H1 (cell line): ENCODE measurements at regions not wholly inside any gene's neighbourhood (a gene's known extent, or its start where the extent isn't known, plus 50 kb on each side); places are given as distances from the start of the nearest gene placed in this dataset.
A peak's percentile ranks its signal among the peaks of the same experiment; 100 is the strongest.

ENCODE experiments used
- CTCF ChIA-PET: fragments of 300-600 bp; sonication (Branson Sonifier 250); formaldehyde crosslinking; loops from one replicate; lab custom pipeline; 2021; ENCODE audit not compliant: partially characterized antibody; lab: Charles Lee
- POLR2A ChIA-PET: fragments of 300-600 bp; sonication (Branson Sonifier 250); formaldehyde crosslinking; loops from one replicate; lab custom pipeline; 2021; ENCODE audit warnings: inconsistent platforms; ENCODE audit not compliant: partially characterized antibody; lab: Charles Lee
- DNase-seq, 2 experiments: peaks; one replicate each; pipeline versions ENCODE4 v3.0.0 to v3.0.0-alpha.2; 2010 to 2022; ENCODE audit warnings: low spot score in 2 of 2, low read depth in 1 of 2, mixed read lengths in 1 of 2
- FAIRE-seq: peaks from 2 replicates; lab custom pipeline; 2011; peaks lifted over from hg19 to GRCh38; lab: Jason Lieb, UNC
- H2AFZ ChIP-seq: 2 replicates; pipeline ENCODE4 v1.8.1; 2012; ENCODE audit warnings: low read length, inconsistent platforms
- H2AK5ac ChIP-seq: 2 replicates; pipeline ENCODE4 v1.6.1; 2013; ENCODE audit warnings: low read depth, low read length
- H2BK120ac ChIP-seq: replicated peaks from 2 replicates; pipeline ENCODE3; 2013; ENCODE audit warnings: low read depth, low read length, inconsistent platforms
- H2BK12ac ChIP-seq: 2 replicates; pipeline ENCODE4 v1.6.1; 2013; ENCODE audit warnings: low read depth, low read length
- H2BK15ac ChIP-seq: 2 replicates; pipeline ENCODE4 v1.6.1; 2013; ENCODE audit warnings: low read length
- H2BK20ac ChIP-seq: 2 replicates; pipeline ENCODE4 v1.6.1; 2013; ENCODE audit warnings: low read length
- H2BK5ac ChIP-seq: 2 replicates; pipeline ENCODE4 v1.6.1; 2013; ENCODE audit warnings: low read depth, low read length
- H3K14ac ChIP-seq: 2 replicates; pipeline ENCODE4 v1.6.1; 2013; ENCODE audit warnings: inconsistent platforms; ENCODE audit not compliant: insufficient read length
- H3K18ac ChIP-seq: 2 replicates; pipeline ENCODE4 v1.6.1; 2013; ENCODE audit warnings: low read length; ENCODE audit errors: extremely low read depth
- H3K23ac ChIP-seq: 2 replicates; pipeline ENCODE4 v1.6.1; 2013; ENCODE audit warnings: inconsistent platforms; ENCODE audit not compliant: insufficient read length
- H3K23me2 ChIP-seq: 2 replicates; pipeline ENCODE4 v1.6.1; 2013; ENCODE audit warnings: low read depth, low read length
- H3K27ac ChIP-seq: 2 replicates; pipeline ENCODE4 v1.6.1; 2011; ENCODE audit warnings: low read depth, low read length, inconsistent platforms
- H3K27me3 ChIP-seq, 4 experiments: replicated peaks in 1 of 4; 1 replicate in 1 of 4; 2 replicates in 3 of 4; pipeline versions ENCODE4 v1.6.1 to v1.8.1; 2011 to 2013; ENCODE audit warnings: low read length in 3 of 4, mild to moderate bottlenecking in 3 of 4, inconsistent platforms in 2 of 4, mixed read lengths in 2 of 4, moderate library complexity in 1 of 4; ENCODE audit not compliant: control insufficient read depth in 3 of 4, insufficient read depth in 3 of 4; ENCODE audit errors: extremely low read depth in 1 of 4
- H3K36me3 ChIP-seq, 4 experiments: 2 replicates each; pipeline versions ENCODE4 v1.6.1 to v1.8.1; 2011 to 2013; ENCODE audit warnings: mild to moderate bottlenecking in 4 of 4, low read length in 3 of 4, moderate library complexity in 2 of 4, control low read depth in 1 of 4, inconsistent platforms in 1 of 4; ENCODE audit not compliant: insufficient read depth in 4 of 4, control insufficient read depth in 2 of 4
- H3K4ac ChIP-seq: replicated peaks from 2 replicates; pipeline ENCODE3; 2013; ENCODE audit warnings: low read length, low read depth, mixed read lengths, inconsistent platforms; ENCODE audit not compliant: insufficient read length
- H3K4me1 ChIP-seq, 4 experiments: replicated peaks in 1 of 4; 1 replicate in 1 of 4; 2 replicates in 3 of 4; pipeline versions ENCODE4 v1.6.1 to v1.8.1; 2011 to 2013; ENCODE audit warnings: low read length in 3 of 4, inconsistent platforms in 2 of 4, mixed read lengths in 1 of 4; ENCODE audit not compliant: insufficient read depth in 4 of 4, control insufficient read depth in 3 of 4
- H3K4me2 ChIP-seq, 2 experiments: 2 replicates each; pipeline versions ENCODE4 v1.6.1 to v1.8.1; 2011 to 2013; ENCODE audit warnings: low read depth in 2 of 2, low read length in 2 of 2, control low read depth in 1 of 2, inconsistent platforms in 1 of 2, mild to moderate bottlenecking in 1 of 2; ENCODE audit not compliant: insufficient read depth in 1 of 2
- H3K4me3 ChIP-seq, 4 experiments: fragments of 200-600, 300-600 bp in 1 of 4; sonication (generic), shearing (Covaris generic), sonication (Bioruptor Twin) in 1 of 4; 2 replicates each; pipeline versions ENCODE4 v1.5.1 to v1.8.1; 2011 to 2016; ENCODE audit warnings: low read length in 4 of 4, low read depth in 3 of 4, control low read depth in 2 of 4, inconsistent platforms in 2 of 4, mild to moderate bottlenecking in 2 of 4, mixed read lengths in 1 of 4, moderate library complexity in 1 of 4; ENCODE audit not compliant: insufficient read depth in 2 of 4; ENCODE audit errors: extremely low read depth in 1 of 4
- H3K56ac ChIP-seq: replicated peaks from 2 replicates; pipeline ENCODE3; 2013; ENCODE audit warnings: low read depth, mild to moderate bottlenecking, mixed read lengths, low read length, inconsistent platforms; ENCODE audit not compliant: insufficient read length
- H3K79me1 ChIP-seq: 2 replicates; pipeline ENCODE4 v1.6.1; 2013; ENCODE audit warnings: low read depth, low read length, control low read depth
- H3K79me2 ChIP-seq, 2 experiments: 2 replicates each; pipeline versions ENCODE4 v1.6.1 to v1.8.1; 2012 to 2013; ENCODE audit warnings: low read length in 2 of 2, mild to moderate bottlenecking in 2 of 2, inconsistent platforms in 1 of 2; ENCODE audit not compliant: insufficient read depth in 2 of 2, control insufficient read depth in 1 of 2
- H3K9ac ChIP-seq, 4 experiments: replicated peaks in 1 of 4; 1 replicate in 1 of 4; 2 replicates in 3 of 4; pipeline versions ENCODE4 v1.6.1 to v1.8.1; 2011 to 2013; ENCODE audit warnings: low read depth in 3 of 4, low read length in 3 of 4, control low read depth in 2 of 4, mild to moderate bottlenecking in 2 of 4, moderate library complexity in 2 of 4, inconsistent platforms in 1 of 4; ENCODE audit errors: extremely low read depth in 1 of 4
- H3K9me3 ChIP-seq, 2 experiments: 2 replicates each; pipeline versions ENCODE4 v1.6.1 to v1.8.1; 2012 to 2013; ENCODE audit warnings: mild to moderate bottlenecking in 2 of 2, moderate library complexity in 2 of 2, control low read depth in 1 of 2, inconsistent platforms in 1 of 2, low read depth in 1 of 2, low read length in 1 of 2, mixed read lengths in 1 of 2; ENCODE audit not compliant: insufficient read depth in 2 of 2
- H4K20me1 ChIP-seq, 2 experiments: replicated peaks in 1 of 2; 2 replicates each; pipeline versions ENCODE3 to v1.8.1; 2011 to 2013; ENCODE audit warnings: inconsistent platforms in 2 of 2, low read length in 2 of 2, mild to moderate bottlenecking in 1 of 2; ENCODE audit not compliant: insufficient read depth in 2 of 2, control insufficient read depth in 1 of 2
- H4K5ac ChIP-seq: 2 replicates; pipeline ENCODE4 v1.6.1; 2013; ENCODE audit warnings: low read length, low read depth, mixed read lengths, inconsistent platforms; ENCODE audit not compliant: insufficient read length
- H4K8ac ChIP-seq: 2 replicates; pipeline ENCODE4 v1.8.0; 2013; ENCODE audit warnings: mild to moderate bottlenecking, moderate library complexity, low read length, inconsistent platforms; ENCODE audit not compliant: insufficient read depth; ENCODE audit errors: extremely low read depth
- H4K91ac ChIP-seq: replicated peaks from 2 replicates; pipeline ENCODE3; 2013; ENCODE audit warnings: low read length, mixed read lengths, inconsistent platforms; ENCODE audit not compliant: insufficient read length
- BRCA1 ChIP-seq: IDR thresholded peaks from 2 replicates; pipeline ENCODE4 v1.6.1; 2012; ENCODE audit warnings: low read depth, low read length, improper control_type of control experiment
- CREB1 ChIP-seq: IDR thresholded peaks from 2 replicates; pipeline ENCODE4 v1.6.1; 2012; ENCODE audit warnings: inconsistent platforms
- EGR1 ChIP-seq: IDR thresholded peaks from 2 replicates; pipeline ENCODE4 v1.6.1; 2011; ENCODE audit warnings: low read depth, low read length, borderline replicate concordance
- NANOG ChIP-seq: IDR thresholded peaks from 2 replicates; pipeline ENCODE4 v1.6.1; 2011; ENCODE audit warnings: low read length, low read depth, mild to moderate bottlenecking, inconsistent platforms; ENCODE audit not compliant: insufficient read depth, poor library complexity, severe bottlenecking
- TEAD4 ChIP-seq: IDR thresholded peaks from 2 replicates; pipeline ENCODE4 v1.6.1; 2012; ENCODE audit warnings: low read depth, low read length, inconsistent platforms, mixed read lengths
- WGBS, 2 experiments: shearing (Covaris generic) in 1 of 2; methylation state at CpG; one replicate each; pipeline versions ENCODE4 v1.1.6 to v1.1.7; 2013 to 2015; ENCODE audit warnings: low lambda C conversion rate in 2 of 2, mixed read lengths in 2 of 2, inconsistent platforms in 1 of 2, low coverage in 1 of 2, missing lambda C conversion rate in 1 of 2; ENCODE audit not compliant: insufficient replicate concordance in 2 of 2, insufficient coverage in 1 of 2, insufficient read length in 1 of 2; ENCODE audit errors: extremely low coverage in 1 of 2, missing lambda C conversion rate in 1 of 2; 5-methylcytosine and 5-hydroxymethylcytosine counted together

- Histone ChIP-seq H3K23ac (no peak overlapping the region), H3K4ac (no peak overlapping the region), H3K18ac (no peak overlapping the region), H4K5ac (no peak overlapping the region), H3K56ac (no peak overlapping the region), H2BK12ac (no peak overlapping the region), H4K8ac (no peak overlapping the region), H4K20me1 (no peaks in the 10 kb centered on the region), H3K4me1 (no peaks in the 10 kb centered on the region)
- 85% methylated on average over 4 of the region's 4 CpGs; no CpG with 5 or more reads in 1 of the 2 experiments for WGBS, 2 experiments
- TF ChIP-seq CREB1 (no peak), EGR1 (peak; percentile 57; the same call in 1 of the 2 replicates), NANOG (no peak), TEAD4 (no peak), BRCA1 (no peak)
- TF ChIP-seq, all 59 proteins: peak for 1
- no peak overlapping the region for H3K27ac ChIP-seq
- no peak overlapping the region for H3K4me2 ChIP-seq
- CTCF ChIA-PET = interaction anchor here (1.1 to 1.5 kb wide), 2 partner anchors 16 to 70 kb away, joined by 3 read pairs; no protein-coding TSS in a partner anchor
- H2AFZ ChIP-seq = no peak overlapping the region
- H2BK5ac ChIP-seq = no peak overlapping the region
- no peaks in the 10 kb centered on the region for H3K9me3 ChIP-seq
- no peak overlapping the region for H2AK5ac ChIP-seq
- H3K79me1 ChIP-seq = no peaks in the 10 kb centered on the region
- POLR2A ChIA-PET = no interaction called here
- H2BK15ac ChIP-seq = no peak overlapping the region
- no peak overlapping the region; a peak in 1 of 8 replicates for H3K4me3 ChIP-seq
- DNase-seq (no peak), FAIRE-seq (no peak)
- H3K9ac ChIP-seq = no peak overlapping the region
- no peak overlapping the region for H4K91ac ChIP-seq
- H2BK20ac ChIP-seq = no peak overlapping the region
- H3K36me3 ChIP-seq = no peaks in the 10 kb centered on the region
- H3K23me2 ChIP-seq = no peaks in the 10 kb centered on the region
- no peaks in the 10 kb centered on the region for H3K79me2 ChIP-seq
- H2BK120ac ChIP-seq = no peak overlapping the region
- H3K14ac ChIP-seq = no peak overlapping the region
- H3K27me3 ChIP-seq = no peaks in the 10 kb centered on the region
These were observed 265.2 kb upstream of the SPHKAP start for GRCh38 chr2:228446734-228447133.
